ENCODE measurements at regions not wholly inside any gene's neighbourhood (a gene's known extent, or its start where the extent isn't known, plus 50 kb on each side); places are given as distances from the start of the nearest gene placed in this dataset.

DNA sequence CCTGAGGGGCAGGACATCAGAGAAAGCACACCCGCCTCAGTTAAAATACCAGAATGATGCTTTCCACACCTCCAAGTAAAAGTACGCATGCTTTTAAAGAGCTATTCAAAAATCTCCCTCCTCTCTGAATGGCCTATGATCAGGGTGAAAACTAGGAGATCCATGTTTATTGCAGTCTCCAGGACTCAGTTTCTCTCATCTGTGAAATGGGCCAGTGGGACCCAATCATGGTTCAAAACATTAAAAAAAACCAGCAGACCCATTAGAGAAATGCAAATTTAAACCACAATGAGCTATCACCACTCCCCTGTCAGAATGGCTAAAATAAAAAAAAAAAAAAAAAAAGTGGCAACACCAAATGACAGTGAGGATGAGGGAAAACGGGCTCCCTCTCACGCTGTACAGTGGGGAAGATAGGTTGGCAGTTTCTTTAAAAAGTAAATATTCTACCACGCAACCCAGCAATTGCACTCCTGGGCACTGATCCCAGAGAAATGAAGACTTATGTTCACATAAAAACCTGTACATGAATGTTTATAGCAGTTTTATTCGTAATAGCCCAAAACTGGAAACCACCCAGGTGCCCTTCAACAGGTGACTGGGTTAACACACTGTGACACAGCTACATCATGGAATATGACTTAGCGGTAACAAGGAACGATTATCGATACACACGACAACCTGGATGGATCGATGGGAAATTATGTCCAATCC, 242.7 kb downstream of the MN1 start:
- no peak for DNase-seq
- no peaks in the 10 kb centered on the region for H3K9me3 ChIP-seq (replicated peaks)
- TF ChIP-seq, protein P1, sequence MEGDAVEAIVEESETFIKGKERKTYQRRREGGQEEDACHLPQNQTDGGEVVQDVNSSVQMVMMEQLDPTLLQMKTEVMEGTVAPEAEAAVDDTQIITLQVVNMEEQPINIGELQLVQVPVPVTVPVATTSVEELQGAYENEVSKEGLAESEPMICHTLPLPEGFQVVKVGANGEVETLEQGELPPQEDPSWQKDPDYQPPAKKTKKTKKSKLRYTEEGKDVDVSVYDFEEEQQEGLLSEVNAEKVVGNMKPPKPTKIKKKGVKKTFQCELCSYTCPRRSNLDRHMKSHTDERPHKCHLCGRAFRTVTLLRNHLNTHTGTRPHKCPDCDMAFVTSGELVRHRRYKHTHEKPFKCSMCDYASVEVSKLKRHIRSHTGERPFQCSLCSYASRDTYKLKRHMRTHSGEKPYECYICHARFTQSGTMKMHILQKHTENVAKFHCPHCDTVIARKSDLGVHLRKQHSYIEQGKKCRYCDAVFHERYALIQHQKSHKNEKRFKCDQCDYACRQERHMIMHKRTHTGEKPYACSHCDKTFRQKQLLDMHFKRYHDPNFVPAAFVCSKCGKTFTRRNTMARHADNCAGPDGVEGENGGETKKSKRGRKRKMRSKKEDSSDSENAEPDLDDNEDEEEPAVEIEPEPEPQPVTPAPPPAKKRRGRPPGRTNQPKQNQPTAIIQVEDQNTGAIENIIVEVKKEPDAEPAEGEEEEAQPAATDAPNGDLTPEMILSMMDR (IDR thresholded peaks at IDR 0.05; ENCODE audit: borderline replicate concordance): no peak
- no peaks in the 10 kb centered on the region for H3K36me3 ChIP-seq
- peaks cover 33% of the 10 kb centered on the region for H3K27me3 ChIP-seq (ENCODE audit: low read depth)
- intact Hi-C loops (cut with micrococcal nuclease): no loop called here
- H3K4me1 ChIP-seq: no peaks in the 10 kb centered on the region
- no peak overlapping the region for H3K4me3 ChIP-seq
- H3K27ac ChIP-seq (replicated peaks): no peak overlapping the region

DNA sequence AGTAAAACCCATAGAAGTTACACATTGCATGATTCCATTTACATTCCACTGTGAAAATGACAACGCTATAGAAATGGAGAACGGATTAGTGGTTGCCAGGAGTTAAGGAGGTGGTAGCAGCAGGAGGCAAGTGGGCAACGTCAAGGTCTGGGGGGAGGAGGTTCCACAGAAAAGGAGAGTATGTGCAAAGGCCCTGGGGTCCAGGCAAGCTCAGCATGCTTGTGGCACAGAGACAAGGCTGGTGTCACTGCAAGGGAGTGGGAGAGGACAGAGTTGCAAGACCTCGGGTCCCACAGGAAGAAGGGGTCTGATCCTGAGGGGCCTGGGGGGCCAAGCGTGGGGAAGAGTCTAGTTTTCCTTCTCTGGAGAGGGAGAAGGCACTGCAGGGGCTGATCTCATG, 240.8 kb downstream of the MN1 start:
- no peak for DNase-seq
- Histone ChIP-seq H3K9me3 (replicated peaks) (no peaks in the 10 kb centered on the region), H3K36me3 (no peaks in the 10 kb centered on the region), H3K4me3 (no peak overlapping the region), H3K4me1 (no peaks in the 10 kb centered on the region), H3K27me3 (ENCODE audit: low read depth) (peaks cover 40% of the 10 kb centered on the region), H3K27ac (replicated peaks) (no peak overlapping the region)
- TF ChIP-seq, protein P1 (IDR thresholded peaks at IDR 0.05; ENCODE audit: borderline replicate concordance): no peak
- intact Hi-C loops (cut with micrococcal nuclease): no loop called here

DNA sequence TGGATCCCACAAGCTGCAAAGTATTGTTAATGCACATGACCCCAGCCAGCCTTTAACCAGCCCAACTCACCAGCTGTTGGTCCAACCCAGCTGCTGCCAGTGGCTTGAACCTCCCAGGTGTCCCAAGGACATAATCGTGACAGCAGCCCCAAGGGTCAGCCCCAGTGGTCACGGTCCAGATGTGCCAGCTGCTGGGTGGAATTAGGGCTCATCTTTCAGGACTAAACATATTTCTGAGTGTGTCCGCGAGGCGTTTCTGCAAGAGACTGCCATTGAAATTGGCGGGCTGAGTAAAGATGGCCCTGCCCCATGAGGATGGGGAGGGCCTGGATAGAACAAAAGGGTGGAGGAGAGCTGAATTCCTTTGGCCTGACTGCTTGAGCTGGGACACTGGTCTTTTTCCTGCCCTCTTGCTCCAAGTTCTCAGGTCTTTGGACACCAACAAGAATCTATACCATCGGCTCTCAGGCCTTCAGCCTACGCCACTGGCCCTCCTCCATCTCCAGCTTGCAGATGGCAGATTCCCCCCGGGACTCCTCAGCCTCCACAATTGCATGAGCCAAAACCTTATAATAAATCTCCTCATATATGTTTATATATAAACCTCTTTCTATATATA, 240.2 kb downstream of the MN1 start:
- H3K27me3 ChIP-seq (ENCODE audit: low read depth): peaks cover 40% of the 10 kb centered on the region
- DNase-seq: no peak
- intact Hi-C loops (cut with micrococcal nuclease): no loop called here
- no peaks in the 10 kb centered on the region for H3K9me3 ChIP-seq (replicated peaks)
- no peak overlapping the region for H3K27ac ChIP-seq (replicated peaks)
- no peaks in the 10 kb centered on the region for H3K36me3 ChIP-seq
- TF ChIP-seq, protein P1 (IDR thresholded peaks at IDR 0.05; ENCODE audit: borderline replicate concordance): no peak
- H3K4me3 ChIP-seq: no peak overlapping the region
- H3K4me1 ChIP-seq: no peaks in the 10 kb centered on the region

DNA sequence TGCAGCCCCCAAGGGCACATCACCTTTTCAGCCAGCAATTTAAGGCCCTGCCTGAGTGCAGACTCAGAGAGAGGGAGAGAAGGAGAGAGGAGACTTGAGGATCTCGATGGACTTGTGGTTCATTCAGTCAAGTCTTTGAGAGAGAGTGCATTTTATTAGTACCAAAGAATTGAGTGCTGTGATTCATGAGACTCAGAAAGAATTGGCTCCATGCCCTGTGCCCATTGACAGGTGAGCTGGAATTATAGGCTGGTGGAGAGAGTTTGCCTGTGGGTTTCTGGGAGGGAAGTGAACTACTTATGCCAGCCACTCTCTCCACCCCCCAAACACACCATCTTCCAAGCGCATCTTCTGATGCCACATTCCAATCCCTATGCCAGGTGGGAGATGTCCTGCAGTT, 236.8 kb downstream of the MN1 start:
- H3K27ac ChIP-seq (replicated peaks): no peak overlapping the region
- peaks cover 60% of the 10 kb centered on the region for H3K27me3 ChIP-seq (ENCODE audit: low read depth)
- no peak overlapping the region for H3K4me3 ChIP-seq
- DNase-seq: no peak
- no peaks in the 10 kb centered on the region for H3K4me1 ChIP-seq
- H3K9me3 ChIP-seq (replicated peaks): no peaks in the 10 kb centered on the region
- TF ChIP-seq, protein P1 (IDR thresholded peaks at IDR 0.05; ENCODE audit: borderline replicate concordance): no peak
- intact Hi-C loops (cut with micrococcal nuclease): no loop called here
- H3K36me3 ChIP-seq: no peaks in the 10 kb centered on the region

DNA sequence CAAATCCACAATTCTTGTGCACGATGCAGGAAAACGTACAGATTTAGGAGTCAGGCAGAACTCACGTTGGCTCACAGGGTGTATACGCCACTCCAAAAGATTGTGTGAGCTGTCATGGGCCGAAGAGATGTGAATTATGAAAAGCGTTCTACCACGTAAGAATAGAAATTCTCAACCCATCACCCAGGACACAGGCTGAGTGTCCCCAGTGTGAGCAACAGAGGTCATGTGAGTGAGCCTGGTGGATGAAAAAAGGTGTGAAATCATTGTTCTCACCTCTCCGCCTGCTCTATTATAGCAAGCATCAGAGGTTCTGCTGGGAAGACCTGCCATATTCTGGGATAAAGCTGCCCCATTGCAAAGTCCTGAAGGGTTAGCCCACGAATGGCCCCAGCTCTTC, 235.0 kb downstream of the MN1 start:
- no peak overlapping the region for H3K4me3 ChIP-seq
- H3K27ac ChIP-seq (replicated peaks): no peak overlapping the region
- no peaks in the 10 kb centered on the region for H3K9me3 ChIP-seq (replicated peaks)
- peaks cover 72% of the 10 kb centered on the region for H3K27me3 ChIP-seq (ENCODE audit: low read depth)
- H3K4me1 ChIP-seq: no peaks in the 10 kb centered on the region
- intact Hi-C loops (cut with micrococcal nuclease): no loop called here
- no peak for DNase-seq
- TF ChIP-seq, protein P1 (IDR thresholded peaks at IDR 0.05; ENCODE audit: borderline replicate concordance): no peak
- no peaks in the 10 kb centered on the region for H3K36me3 ChIP-seq

Data from left ventricle myocardium inferior (tissue), 1 donor.